Breast epithelium (tissue), 4 donors: ENCODE measurements at regions not wholly inside any gene's neighbourhood (a gene's known extent, or its start where the extent isn't known, plus 50 kb on each side); places are given as distances from the start of the nearest gene placed in this dataset.

ENCODE experiments used
- DNase-seq, 2 donors: peaks; one replicate each; pipeline ENCODE4 v3.0.0-alpha.2; 2019; ENCODE audit warnings: low spot score in 2 of 2
- H3K27ac ChIP-seq, 2 donors: fragments of 200-600 bp; sonication (generic) in 1 of 2; one replicate each; pipeline ENCODE4 v1.5.1; 2016 to 2019; ENCODE audit warnings: mild to moderate bottlenecking in 1 of 2
- H3K27me3 ChIP-seq, 2 donors: fragments of 200-600 bp; sonication (generic) in 1 of 2; one replicate each; pipeline versions ENCODE4 v1.5.1 to v1.6.0; 2017 to 2019; ENCODE audit warnings: control low read depth in 1 of 2, mild to moderate bottlenecking in 1 of 2
- H3K36me3 ChIP-seq: fragments of 200-600 bp; one replicate; pipeline ENCODE4 v1.5.1; 2019
- H3K4me1 ChIP-seq, 2 donors: fragments of 200-600 bp; sonication (generic); one replicate each; pipeline ENCODE4 v1.5.1; 2016 to 2019; ENCODE audit warnings: control low read depth in 1 of 2
- H3K4me3 ChIP-seq, 3 donors: fragments of 200-600 bp; sonication (generic); 1 replicate in 2 of 3; 2 replicates in 1 of 3; pipeline ENCODE4 v1.5.1; 2016 to 2019; ENCODE audit warnings: mild to moderate bottlenecking in 3 of 3, moderate library complexity in 2 of 3
- H3K9me3 ChIP-seq, 2 donors: fragments of 200-600 bp; sonication (generic) in 1 of 2; one replicate each; pipeline ENCODE4 v1.5.1; 2016 to 2019; ENCODE audit warnings: control low read depth in 1 of 2
- POLR2A ChIP-seq: fragments of 450-650 bp; IDR thresholded peaks from one replicate; pipeline ENCODE4 v1.6.1; 2016; ENCODE audit warnings: antibody characterized with exemption, mild to moderate bottlenecking, moderate library complexity
- POLR2AphosphoS5 ChIP-seq, 3 donors: sonication (generic); formaldehyde crosslinking; IDR thresholded peaks; one replicate each; pipeline ENCODE4 v1.6.1; 2017; ENCODE audit warnings: antibody characterized with exemption in 3 of 3
- intact Hi-C: fragments of 100-400 bp; cut with DNase I; formaldehyde crosslinking; loops from one replicate; pipeline ENCODE4 v1.15.1; 2023; ENCODE audit warnings: low total_unique reads
- TF ChIP-seq, protein P1 (sequence below), 3 donors: fragments of 450-650 bp; IDR thresholded peaks; one replicate each; pipeline ENCODE4 v1.5.1; 2016 to 2017; ENCODE audit warnings: antibody characterized with exemption in 3 of 3, mild to moderate bottlenecking in 3 of 3, moderate library complexity in 3 of 3

GRCh38 chr15:35305946-35306345 is 220.9 kb upstream of the NANOGP8 start:
- Histone ChIP-seq H3K4me3 (no peak overlapping the region), H3K4me1 (no peaks in the 10 kb centered on the region), H3K36me3 (no peaks in the 10 kb centered on the region), H3K27ac (no peak overlapping the region), H3K9me3 (no peaks in the 10 kb centered on the region), H3K27me3 (no peaks in the 10 kb centered on the region)
- TF ChIP-seq, protein P1, sequence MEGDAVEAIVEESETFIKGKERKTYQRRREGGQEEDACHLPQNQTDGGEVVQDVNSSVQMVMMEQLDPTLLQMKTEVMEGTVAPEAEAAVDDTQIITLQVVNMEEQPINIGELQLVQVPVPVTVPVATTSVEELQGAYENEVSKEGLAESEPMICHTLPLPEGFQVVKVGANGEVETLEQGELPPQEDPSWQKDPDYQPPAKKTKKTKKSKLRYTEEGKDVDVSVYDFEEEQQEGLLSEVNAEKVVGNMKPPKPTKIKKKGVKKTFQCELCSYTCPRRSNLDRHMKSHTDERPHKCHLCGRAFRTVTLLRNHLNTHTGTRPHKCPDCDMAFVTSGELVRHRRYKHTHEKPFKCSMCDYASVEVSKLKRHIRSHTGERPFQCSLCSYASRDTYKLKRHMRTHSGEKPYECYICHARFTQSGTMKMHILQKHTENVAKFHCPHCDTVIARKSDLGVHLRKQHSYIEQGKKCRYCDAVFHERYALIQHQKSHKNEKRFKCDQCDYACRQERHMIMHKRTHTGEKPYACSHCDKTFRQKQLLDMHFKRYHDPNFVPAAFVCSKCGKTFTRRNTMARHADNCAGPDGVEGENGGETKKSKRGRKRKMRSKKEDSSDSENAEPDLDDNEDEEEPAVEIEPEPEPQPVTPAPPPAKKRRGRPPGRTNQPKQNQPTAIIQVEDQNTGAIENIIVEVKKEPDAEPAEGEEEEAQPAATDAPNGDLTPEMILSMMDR (IDR thresholded peaks at IDR 0.05), result no peak
- no peak for TF ChIP-seq POLR2AphosphoS5 (IDR thresholded peaks at IDR 0.05)
- TF ChIP-seq POLR2A, result no peak
- intact Hi-C loops, result no loop called here
- DNase-seq, result no peak

DNA sequence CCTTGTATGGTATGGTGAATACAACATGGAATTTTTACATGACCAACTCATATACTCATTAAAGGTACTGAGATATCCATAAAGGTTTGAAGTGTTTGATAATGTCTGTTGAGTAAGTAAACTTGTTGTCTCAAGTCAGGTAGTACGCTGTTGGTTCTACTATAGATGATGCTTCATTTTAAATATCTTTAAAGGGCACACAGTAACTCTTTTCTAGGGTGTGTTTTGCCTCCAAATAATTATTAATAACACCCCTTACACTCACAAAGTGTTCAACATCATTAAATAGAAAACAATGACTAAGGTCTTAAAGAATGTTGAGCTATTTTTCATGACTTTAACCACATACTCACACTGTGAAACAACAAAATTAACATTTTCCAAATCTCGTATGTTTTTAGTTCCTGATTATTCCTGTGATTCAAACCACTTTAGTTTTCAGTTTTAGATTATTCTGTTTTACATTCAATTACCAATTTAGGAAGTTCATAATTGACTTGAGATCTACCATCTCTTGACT is 220.0 kb upstream of the NANOGP8 start:
- no peak for DNase-seq
- Histone ChIP-seq H3K27ac (no peak overlapping the region), H3K4me1 (no peaks in the 10 kb centered on the region), H3K36me3 (no peaks in the 10 kb centered on the region), H3K27me3 (no peaks in the 10 kb centered on the region), H3K9me3 (no peaks in the 10 kb centered on the region), H3K4me3 (no peak overlapping the region)
- intact Hi-C loops, result no loop called here
- TF ChIP-seq POLR2A (no peak), POLR2AphosphoS5 (IDR thresholded peaks at IDR 0.05) (no peak)
- TF ChIP-seq, protein P1 (IDR thresholded peaks at IDR 0.05), result no peak

DNA sequence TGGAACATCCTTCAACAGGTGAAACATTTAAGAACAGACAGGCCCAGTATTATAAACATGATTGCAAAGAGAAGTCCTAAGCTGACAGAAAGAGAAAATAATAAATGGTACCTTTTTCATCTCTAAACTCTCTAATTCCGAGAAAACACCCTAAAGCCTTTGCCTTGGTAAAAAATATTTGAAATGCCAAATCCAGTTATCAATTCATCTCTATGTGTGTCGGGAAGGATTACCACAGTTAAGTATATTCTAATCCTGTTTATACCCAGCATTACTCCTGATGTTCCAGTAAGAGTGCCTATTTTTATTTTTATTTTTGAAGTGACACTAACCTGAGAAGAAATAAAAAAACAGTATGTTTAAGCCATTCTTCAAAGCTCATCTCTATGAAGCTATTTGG is 219.3 kb upstream of the NANOGP8 start:
- no peak for DNase-seq
- intact Hi-C loops, result no loop called here
- H3K9me3 ChIP-seq, result no peaks in the 10 kb centered on the region
- no peak overlapping the region for H3K4me3 ChIP-seq
- no peaks in the 10 kb centered on the region for H3K36me3 ChIP-seq
- no peak for TF ChIP-seq POLR2A
- no peak for TF ChIP-seq POLR2AphosphoS5 (IDR thresholded peaks at IDR 0.05)
- TF ChIP-seq, protein P1 (IDR thresholded peaks at IDR 0.05), result no peak
- no peak overlapping the region for H3K27ac ChIP-seq
- H3K27me3 ChIP-seq, result no peaks in the 10 kb centered on the region
- H3K4me1 ChIP-seq, result no peaks in the 10 kb centered on the region

DNA sequence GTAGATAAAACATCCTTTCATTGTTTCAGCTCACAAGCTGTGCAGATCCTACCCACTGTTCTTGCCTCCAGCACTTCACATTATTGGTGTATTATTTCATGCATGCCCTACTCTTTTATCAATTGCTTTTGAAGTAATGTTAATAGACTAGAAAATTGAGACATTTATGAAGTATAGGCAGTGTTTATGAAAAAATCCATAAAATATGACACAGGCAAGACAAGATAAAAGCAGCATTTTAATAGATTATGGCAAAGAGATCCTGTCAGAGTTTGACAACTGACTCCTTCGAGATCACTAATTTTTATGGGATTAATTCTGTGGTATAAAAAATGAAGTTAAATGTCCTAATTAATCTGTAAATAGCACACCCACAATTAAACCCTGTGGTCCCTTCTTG is 217.2 kb upstream of the NANOGP8 start:
- no peaks in the 10 kb centered on the region for H3K36me3 ChIP-seq
- H3K9me3 ChIP-seq, result no peaks in the 10 kb centered on the region
- DNase-seq, result no peak
- no peaks in the 10 kb centered on the region for H3K4me1 ChIP-seq
- TF ChIP-seq POLR2AphosphoS5 (IDR thresholded peaks at IDR 0.05), result no peak
- no peaks in the 10 kb centered on the region for H3K27me3 ChIP-seq
- H3K4me3 ChIP-seq, result no peak overlapping the region
- no peak overlapping the region for H3K27ac ChIP-seq
- intact Hi-C loops, result no loop called here

DNA sequence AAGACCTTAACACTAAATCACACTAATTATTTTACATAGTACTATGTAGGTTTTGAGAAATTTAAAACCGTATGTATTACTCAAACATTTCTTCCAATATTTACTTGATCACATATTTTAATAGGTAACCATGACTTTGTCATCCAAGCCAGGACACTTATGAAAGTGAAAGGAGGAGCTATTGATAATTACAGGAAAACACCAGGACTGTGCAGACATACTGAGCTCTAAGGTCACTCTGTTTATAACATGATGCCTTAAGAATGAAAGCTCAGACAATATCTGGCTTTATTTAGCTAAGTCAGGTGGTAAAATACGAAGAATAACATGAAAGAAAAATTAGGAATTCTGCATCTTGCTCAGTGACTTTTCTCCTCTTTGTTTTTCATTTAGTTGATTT is 216.0 kb upstream of the NANOGP8 start:
- TF ChIP-seq POLR2AphosphoS5 (IDR thresholded peaks at IDR 0.05), result no peak
- TF ChIP-seq, protein P1 (IDR thresholded peaks at IDR 0.05), result no peak
- no peak for TF ChIP-seq POLR2A
- H3K4me1 ChIP-seq, result no peaks in the 10 kb centered on the region
- no peaks in the 10 kb centered on the region for H3K27me3 ChIP-seq
- DNase-seq, result no peak
- no peaks in the 10 kb centered on the region for H3K9me3 ChIP-seq
- no peaks in the 10 kb centered on the region for H3K36me3 ChIP-seq
- H3K4me3 ChIP-seq, result no peak overlapping the region
- no peak overlapping the region for H3K27ac ChIP-seq
- intact Hi-C loops, result no loop called here
